ENCODE measurements at regions not wholly inside any gene's neighbourhood (a gene's known extent, or its start where the extent isn't known, plus 50 kb on each side); places are given as distances from the start of the nearest gene placed in this dataset.

- no peak for DNase-seq (ENCODE audit: low read depth in 2 of 2)
Observed at GRCh38 chr9:120212853-120213200, 367.1 kb downstream of the CDK5RAP2 start.

GRCh38 chr9:120212153-120212852, 367.7 kb downstream of the CDK5RAP2 start:
- DNase-seq (ENCODE audit: low read depth in 2 of 2): no peak

- no peak for DNase-seq (ENCODE audit: low read depth in 2 of 2)
Observed at GRCh38 chr9:120210274-120210673, 369.7 kb downstream of the CDK5RAP2 start.

GRCh38 chr9:120202856-120203654, 376.9 kb downstream of the CDK5RAP2 start:
- DNase-seq (ENCODE audit: low read depth in 2 of 2): no peak

- no peak for DNase-seq (ENCODE audit: low read depth in 2 of 2)
Observed at GRCh38 chr9:120198027-120198426, 381.9 kb downstream of the CDK5RAP2 start.

GRCh38 chr9:120197605-120198004, 382.4 kb downstream of the CDK5RAP2 start:
- DNase-seq (ENCODE audit: low read depth in 2 of 2): no peak

GRCh38 chr9:120191141-120191540, 388.8 kb downstream of the CDK5RAP2 start:
- DNase-seq (ENCODE audit: low read depth in 2 of 2): no peak

- DNase-seq (ENCODE audit: low read depth in 2 of 2): no peak
Observed at GRCh38 chr9:120187758-120188157, 392.2 kb downstream of the CDK5RAP2 start.

- no peak for DNase-seq (ENCODE audit: low read depth in 2 of 2)
Observed at GRCh38 chr9:120186276-120186675, 393.7 kb downstream of the CDK5RAP2 start.

GRCh38 chr9:120184266-120184665, 395.7 kb downstream of the CDK5RAP2 start:
- DNase-seq (ENCODE audit: low read depth in 2 of 2): no peak

GRCh38 chr9:120183615-120184014, 396.4 kb downstream of the CDK5RAP2 start:
- DNase-seq (ENCODE audit: low read depth in 2 of 2): no peak

GRCh38 chr9:120182011-120182410, 398.0 kb downstream of the CDK5RAP2 start:
- DNase-seq (ENCODE audit: low read depth in 2 of 2): no peak

GRCh38 chr9:120177121-120177520, 402.8 kb downstream of the CDK5RAP2 start:
- DNase-seq (ENCODE audit: low read depth in 2 of 2): no peak

GRCh38 chr9:120175031-120175430, 404.9 kb downstream of the CDK5RAP2 start:
- DNase-seq (ENCODE audit: low read depth in 2 of 2): no peak

GRCh38 chr9:120161776-120162175, 418.2 kb downstream of the CDK5RAP2 start:
- DNase-seq (ENCODE audit: low read depth in 2 of 2): no peak

GRCh38 chr9:120158221-120158620, 421.7 kb downstream of the CDK5RAP2 start:
- no peak for DNase-seq (ENCODE audit: low read depth in 2 of 2)

GRCh38 chr9:120156376-120156775, 423.6 kb downstream of the CDK5RAP2 start:
- DNase-seq (ENCODE audit: low read depth in 2 of 2): no peak

GRCh38 chr9:120153258-120153657, 426.7 kb downstream of the CDK5RAP2 start:
- no peak for DNase-seq (ENCODE audit: low read depth in 2 of 2)

GRCh38 chr9:120152295-120152694, 427.7 kb downstream of the CDK5RAP2 start:
- DNase-seq (ENCODE audit: low read depth in 2 of 2): no peak

GRCh38 chr9:120151806-120152205, 428.2 kb downstream of the CDK5RAP2 start:
- DNase-seq (ENCODE audit: low read depth in 2 of 2): no peak

GRCh38 chr9:120151149-120151548, 428.8 kb downstream of the CDK5RAP2 start:
- DNase-seq (ENCODE audit: low read depth in 2 of 2): no peak

GRCh38 chr9:120138955-120139354, 441.0 kb downstream of the CDK5RAP2 start:
- DNase-seq (ENCODE audit: low read depth in 2 of 2): no peak

GRCh38 chr9:120137186-120137840, 442.7 kb downstream of the CDK5RAP2 start:
- DNase-seq (ENCODE audit: low read depth in 2 of 2): no peak

All from stimulated activated CD4-positive, alpha-beta T cell treated with anti-CD3 and anti-CD28 coated beads, Interleukin-1b, Interleukin-23, amount 100 ng/mL, for 4 hours (primary cell).